Body of pancreas (tissue), 4 donors: ENCODE measurements at regions not wholly inside any gene's neighbourhood (a gene's known extent, or its start where the extent isn't known, plus 50 kb on each side); places are given as distances from the start of the nearest gene placed in this dataset.

ENCODE experiments used
- ATAC-seq: fragments of 150-250 bp; one replicate; pipeline ENCODE4 v1.9.1; 2016
- DNase-seq, 4 donors: peaks; one replicate each; pipeline ENCODE4 v3.0.0-alpha.2; 2019
- H3K27ac ChIP-seq, 4 donors: fragments of 200-600 bp; sonication (generic); 1 replicate in 3 of 4; 2 replicates in 1 of 4; pipeline versions ENCODE4 v1.5.1 to v1.6.1; 2016 to 2019; ENCODE audit warnings: mild to moderate bottlenecking in 1 of 4, mixed read lengths in 1 of 4, moderate library complexity in 1 of 4
- H3K27me3 ChIP-seq, 2 donors: fragments of 200-600 bp; sonication (generic); one replicate each; pipeline ENCODE4 v1.6.0; 2016; ENCODE audit warnings: mild to moderate bottlenecking in 1 of 2
- H3K36me3 ChIP-seq, 2 donors: fragments of 200-600 bp; sonication (generic); replicated peaks in 1 of 2; 2 replicates each; pipeline ENCODE4 v1.5.1; 2016; ENCODE audit warnings: low read depth in 2 of 2; ENCODE audit not compliant: insufficient read depth in 1 of 2
- H3K4me1 ChIP-seq: fragments of 200-600 bp; sonication (generic); one replicate; pipeline ENCODE4 v1.6.0; 2016
- H3K4me3 ChIP-seq, 2 donors: fragments of 200-600 bp; sonication (generic); 1 replicate in 1 of 2; 2 replicates in 1 of 2; pipeline ENCODE4 v1.5.1; 2016 to 2019
- H3K9me3 ChIP-seq, 3 donors: fragments of 200-600 bp; sonication (generic); 1 replicate in 2 of 3; 2 replicates in 1 of 3; pipeline ENCODE4 v1.5.1; 2016
- CTCF ChIP-seq, 7 experiments: fragments of 450-650 bp in 4 of 7; fragments of 200-600 bp in 3 of 7; sonication (generic) in 3 of 7; IDR thresholded peaks; one replicate each; pipeline ENCODE4 v1.5.1; 2016 to 2019; ENCODE audit warnings: antibody characterized with exemption in 7 of 7
- POLR2A ChIP-seq, 3 donors: fragments of 450-650 bp; IDR thresholded peaks; one replicate each; pipeline ENCODE4 v1.6.1; 2016; ENCODE audit warnings: antibody characterized with exemption in 3 of 3, mild to moderate bottlenecking in 2 of 3
- WGBS, 2 donors: methylation state at CpG; one replicate each; pipeline ENCODE4 v1.1.5; 2017; 5-methylcytosine and 5-hydroxymethylcytosine counted together
- intact Hi-C: fragments of 100-400 bp; cut with DNase I; formaldehyde crosslinking; loops from one replicate; pipeline ENCODE4 v1.15.1; 2023

- no peak overlapping the region for H3K27ac ChIP-seq
- H3K4me3 ChIP-seq, result no peak overlapping the region
- DNase-seq (no peak), ATAC-seq (no peak)
- no peaks in the 10 kb centered on the region for H3K27me3 ChIP-seq
- no peaks in the 10 kb centered on the region for H3K36me3 ChIP-seq
- H3K9me3 ChIP-seq, result no peaks in the 10 kb centered on the region
- no peak for TF ChIP-seq CTCF (IDR thresholded peaks at IDR 0.05)
- no peak for TF ChIP-seq POLR2A (IDR thresholded peaks at IDR 0.05)
- no peaks in the 10 kb centered on the region for H3K4me1 ChIP-seq
- intact Hi-C loops, result no loop called here
- 26 to 29% methylated on average over 1 of the region's 1 CpG for WGBS, 2 donors
Measured at GRCh38 chr11:37557990-37558389, 960.0 kb upstream of the RAG2 start.

GRCh38 chr11:37552284-37552683, 954.2 kb upstream of the RAG2 start:
- WGBS, 2 donors, result 47 to 54% methylated on average over 3 of the region's 3 CpGs
- DNase-seq (no peak), ATAC-seq (no peak)
- Histone ChIP-seq H3K4me1 (no peaks in the 10 kb centered on the region), H3K27me3 (no peaks in the 10 kb centered on the region), H3K27ac (no peak overlapping the region), H3K36me3 (no peaks in the 10 kb centered on the region), H3K9me3 (no peaks in the 10 kb centered on the region), H3K4me3 (no peak overlapping the region)
- intact Hi-C loops, result no loop called here
- no peak for TF ChIP-seq CTCF (IDR thresholded peaks at IDR 0.05)
- no peak for TF ChIP-seq POLR2A (IDR thresholded peaks at IDR 0.05)

GRCh38 chr11:37544491-37544890, 946.5 kb upstream of the RAG2 start:
- TF ChIP-seq POLR2A (IDR thresholded peaks at IDR 0.05) (no peak), CTCF (IDR thresholded peaks at IDR 0.05) (no peak)
- no peak for ATAC-seq
- H3K4me3 ChIP-seq, result no peak overlapping the region
- no peaks in the 10 kb centered on the region for H3K36me3 ChIP-seq
- H3K27me3 ChIP-seq, result no peaks in the 10 kb centered on the region
- intact Hi-C loops, result no loop called here
- no peaks in the 10 kb centered on the region for H3K4me1 ChIP-seq
- DNase-seq, result no peak
- no peaks in the 10 kb centered on the region for H3K9me3 ChIP-seq
- H3K27ac ChIP-seq, result no peak overlapping the region

- Histone ChIP-seq H3K4me3 (no peak overlapping the region), H3K36me3 (no peaks in the 10 kb centered on the region), H3K27me3 (no peaks in the 10 kb centered on the region), H3K4me1 (no peaks in the 10 kb centered on the region), H3K27ac (no peak overlapping the region), H3K9me3 (peaks cover 0 to 9% (median 0%) of the 10 kb centered on the region in 3 donors)
- ATAC-seq, result no peak
- no peak for DNase-seq
- no peak for TF ChIP-seq POLR2A (IDR thresholded peaks at IDR 0.05)
- no peak for TF ChIP-seq CTCF (IDR thresholded peaks at IDR 0.05)
- WGBS, 2 donors, result 81 to 82% methylated on average over 4 of the region's 4 CpGs
- intact Hi-C loops, result no loop called here
Measured at GRCh38 chr11:37533830-37534229, 935.8 kb upstream of the RAG2 start.

GRCh38 chr11:37533087-37533486, 935.1 kb upstream of the RAG2 start:
- Histone ChIP-seq H3K9me3 (peaks cover 0 to 11% (median 0%) of the 10 kb centered on the region in 3 donors), H3K4me3 (no peak overlapping the region), H3K4me1 (no peaks in the 10 kb centered on the region), H3K36me3 (no peaks in the 10 kb centered on the region), H3K27ac (no peak overlapping the region), H3K27me3 (no peaks in the 10 kb centered on the region)
- WGBS, 2 donors, result 58 to 74% methylated on average over 2 of the region's 2 CpGs
- ATAC-seq (no peak), DNase-seq (no peak)
- TF ChIP-seq POLR2A (IDR thresholded peaks at IDR 0.05), result no peak
- TF ChIP-seq CTCF (IDR thresholded peaks at IDR 0.05), result no peak
- intact Hi-C loops, result no loop called here
